Hematopoietic multipotent progenitor cell treated with erythropoietin and hydrocortisone succinate and interleukin-3 and kit ligand, for 8 days (in vitro differentiated cells): ENCODE measurements at regions not wholly inside any gene's neighbourhood (a gene's known extent, or its start where the extent isn't known, plus 50 kb on each side); places are given as distances from the start of the nearest gene placed in this dataset.

Experiments
- DNase-seq: peaks from one replicate; pipeline ENCODE4 v3.0.0-alpha.2; 2015

GRCh38 chr2:180733330-180733729 is 247.1 kb upstream of the UBE2E3 start:
- DNase-seq = no peak

- DNase-seq = no peak
Measured at GRCh38 chr2:180732337-180732736, 248.1 kb upstream of the UBE2E3 start.

GRCh38 chr2:180730976-180731375 is 249.4 kb upstream of the UBE2E3 start:
- DNase-seq = no peak

- no peak for DNase-seq
Measured at GRCh38 chr2:180728928-180729559, 251.4 kb upstream of the UBE2E3 start.

GRCh38 chr2:180723712-180724111 is 256.7 kb upstream of the UBE2E3 start:
- no peak for DNase-seq

- no peak for DNase-seq
Measured at GRCh38 chr2:180722551-180723239, 257.7 kb upstream of the UBE2E3 start.

- no peak for DNase-seq
Measured at GRCh38 chr2:180720829-180721228, 259.6 kb upstream of the UBE2E3 start.

- no peak for DNase-seq
Measured at GRCh38 chr2:180717588-180717987, 262.8 kb upstream of the UBE2E3 start.

- DNase-seq = no peak
Measured at GRCh38 chr2:180716186-180717180, 263.9 kb upstream of the UBE2E3 start.

GRCh38 chr2:180715044-180715443 is 265.4 kb upstream of the UBE2E3 start:
- no peak for DNase-seq

- no peak for DNase-seq
Measured at GRCh38 chr2:180709392-180710145, 270.8 kb upstream of the UBE2E3 start.

- no peak for DNase-seq
Measured at GRCh38 chr2:180707884-180708205, 272.6 kb upstream of the UBE2E3 start.

GRCh38 chr2:180707175-180707883 is 273.1 kb upstream of the UBE2E3 start:
- no peak for DNase-seq

GRCh38 chr2:180706694-180707093 is 273.7 kb upstream of the UBE2E3 start:
- DNase-seq = no peak

GRCh38 chr2:180705551-180705950 is 274.9 kb upstream of the UBE2E3 start:
- DNase-seq = no peak

- no peak for DNase-seq
Measured at GRCh38 chr2:180705122-180705521, 275.3 kb upstream of the UBE2E3 start.

- no peak for DNase-seq
Measured at GRCh38 chr2:180699657-180700361, 280.6 kb upstream of the UBE2E3 start.

GRCh38 chr2:180698668-180699067 is 281.7 kb upstream of the UBE2E3 start:
- DNase-seq = no peak

GRCh38 chr2:180695586-180696401 is 284.6 kb upstream of the UBE2E3 start:
- no peak for DNase-seq
